Trophoblast cell (in vitro differentiated cells and primary cell): ENCODE measurements at regions not wholly inside any gene's neighbourhood (a gene's known extent, or its start where the extent isn't known, plus 50 kb on each side); places are given as distances from the start of the nearest gene placed in this dataset.
"Not testable (repeated sequence)": the region's sequence is repeated elsewhere in the genome, so short reads cannot be mapped to it uniquely, and the experiment has no call there.

ENCODE experiments used
- DNase-seq, 2 donors: peaks; one replicate each; pipeline ENCODE4 v3.0.0-alpha.2; 2016
- H2AFZ ChIP-seq: 2 replicates; pipeline ENCODE4 v1.6.1; 2013; ENCODE audit warnings: low read length, moderate library complexity, mild to moderate bottlenecking; ENCODE audit not compliant: insufficient read depth, poor library complexity
- H2AK5ac ChIP-seq: 2 replicates; pipeline ENCODE4 v1.6.1; 2013; ENCODE audit warnings: mild to moderate bottlenecking, low read length
- H2BK120ac ChIP-seq: 2 replicates; pipeline ENCODE4 v1.6.1; 2013; ENCODE audit warnings: low read length, mild to moderate bottlenecking, moderate library complexity; ENCODE audit not compliant: insufficient read depth, poor library complexity
- H2BK12ac ChIP-seq: 2 replicates; pipeline ENCODE4 v1.6.1; 2013; ENCODE audit warnings: mild to moderate bottlenecking, low read length, moderate library complexity
- H2BK5ac ChIP-seq: 2 replicates; pipeline ENCODE4 v1.6.1; 2013; ENCODE audit warnings: low read length, low read depth, moderate library complexity, mild to moderate bottlenecking; ENCODE audit not compliant: poor library complexity
- H3K14ac ChIP-seq: 2 replicates; pipeline ENCODE4 v1.6.1; 2013; ENCODE audit warnings: mild to moderate bottlenecking, low read length
- H3K18ac ChIP-seq: 2 replicates; pipeline ENCODE4 v1.6.1; 2013; ENCODE audit warnings: mild to moderate bottlenecking, low read length
- H3K23ac ChIP-seq: 2 replicates; pipeline ENCODE4 v1.6.1; 2013; ENCODE audit warnings: low read length
- H3K27ac ChIP-seq: 2 replicates; pipeline ENCODE4 v1.5.1; 2013; ENCODE audit warnings: low read depth, mild to moderate bottlenecking, inconsistent platforms, low read length, moderate library complexity
- H3K27me3 ChIP-seq: 2 replicates; pipeline ENCODE4 v1.6.1; 2013; ENCODE audit warnings: inconsistent platforms, mild to moderate bottlenecking, low read length, moderate library complexity; ENCODE audit not compliant: insufficient read depth
- H3K36me3 ChIP-seq, 2 experiments: 1 replicate in 1 of 2; 2 replicates in 1 of 2; pipeline ENCODE4 v1.6.1; 2013; ENCODE audit warnings: low read length in 2 of 2, mild to moderate bottlenecking in 2 of 2, moderate library complexity in 1 of 2; ENCODE audit not compliant: insufficient read depth in 2 of 2, control insufficient read depth in 1 of 2
- H3K4ac ChIP-seq: 2 replicates; pipeline ENCODE4 v1.6.1; 2013; ENCODE audit warnings: low read depth, mild to moderate bottlenecking, low read length, moderate library complexity
- H3K4me1 ChIP-seq, 2 experiments: 1 replicate in 1 of 2; 2 replicates in 1 of 2; pipeline ENCODE4 v1.6.1; 2013; ENCODE audit warnings: low read length in 2 of 2, mild to moderate bottlenecking in 2 of 2, moderate library complexity in 1 of 2; ENCODE audit not compliant: insufficient read depth in 2 of 2, control insufficient read depth in 1 of 2
- H3K4me2 ChIP-seq: 2 replicates; pipeline ENCODE4 v1.6.1; 2013; ENCODE audit warnings: inconsistent platforms, mild to moderate bottlenecking, low read length, moderate library complexity
- H3K4me3 ChIP-seq: 2 replicates; pipeline ENCODE4 v1.5.1; 2013; ENCODE audit warnings: mild to moderate bottlenecking, low read depth, low read length, inconsistent platforms
- H3K79me1 ChIP-seq: one replicate; pipeline ENCODE4 v1.6.1; 2013; ENCODE audit warnings: low read length
- H3K79me2 ChIP-seq: 2 replicates; pipeline ENCODE4 v1.6.1; 2013; ENCODE audit warnings: low read length, mild to moderate bottlenecking; ENCODE audit not compliant: control insufficient read depth, insufficient read depth, poor library complexity
- H3K9ac ChIP-seq: 2 replicates; pipeline ENCODE4 v1.6.1; 2013; ENCODE audit warnings: mild to moderate bottlenecking, low read length
- H3K9me3 ChIP-seq: 2 replicates; pipeline ENCODE4 v1.6.1; 2013; ENCODE audit warnings: low read depth, mild to moderate bottlenecking, control low read depth, inconsistent platforms, low read length; ENCODE audit not compliant: insufficient read depth
- H4K12ac ChIP-seq: 2 replicates; pipeline ENCODE4 v1.6.1; 2013; ENCODE audit warnings: low read depth, mild to moderate bottlenecking, low read length, moderate library complexity
- H4K8ac ChIP-seq: 2 replicates; pipeline ENCODE4 v1.6.1; 2013; ENCODE audit warnings: low read depth, mild to moderate bottlenecking, low read length, moderate library complexity
- H4K91ac ChIP-seq: one replicate; pipeline ENCODE4 v1.6.1; 2013; ENCODE audit warnings: low read depth, mild to moderate bottlenecking, low read length, moderate library complexity
- WGBS: extraction: QIAGEN DNeasy Blood & Tissue Kit; methylation state at CpG from one replicate; pipeline ENCODE4 v1.1.7; 2013; ENCODE audit warnings: missing lambda C conversion rate; ENCODE audit not compliant: insufficient read length, insufficient coverage; ENCODE audit errors: extremely low coverage; 5-methylcytosine and 5-hydroxymethylcytosine counted together

DNA sequence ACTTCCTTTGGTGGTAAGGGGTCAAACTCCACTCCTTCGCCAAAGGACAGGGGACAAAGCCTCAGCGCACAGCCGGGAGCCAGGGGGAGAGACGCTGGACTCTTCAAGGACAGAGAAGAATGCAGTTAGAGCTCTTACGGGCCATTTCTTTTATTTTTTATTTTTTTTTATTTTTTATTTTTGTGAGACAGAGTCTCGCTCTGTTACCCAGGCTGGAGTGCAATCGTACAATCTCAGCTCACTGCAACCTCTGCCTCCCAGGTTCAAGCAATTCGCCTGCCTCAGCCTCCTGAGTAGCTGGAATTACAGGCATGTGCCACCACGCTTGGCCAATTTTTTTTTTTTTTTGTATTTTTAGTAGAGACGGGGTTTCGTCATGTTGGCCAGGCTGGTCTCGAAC lies 93.2 kb upstream of the RPH3AL start, which contains the start of gene RFLNB:
Gene RFLNB (minus strand): TSS at position 101 of the 400 bp plus-strand sequence.
- H3K9me3 ChIP-seq, H3K79me1 ChIP-seq, H4K91ac ChIP-seq, H4K12ac ChIP-seq, DNase-seq, H3K14ac ChIP-seq, H4K8ac ChIP-seq, H3K9ac ChIP-seq, H3K18ac ChIP-seq, H2BK120ac ChIP-seq, H2AFZ ChIP-seq, H2BK5ac ChIP-seq, H2BK12ac ChIP-seq, H3K4ac ChIP-seq, H3K27me3 ChIP-seq, H3K23ac ChIP-seq, H3K4me3 ChIP-seq, H3K4me1 ChIP-seq, H3K27ac ChIP-seq, H3K79me2 ChIP-seq, H2AK5ac ChIP-seq, H3K4me2 ChIP-seq: not testable (repeated sequence)
- peaks cover 8 to 12% of the 10 kb centered on the region in 2 experiments for H3K36me3 ChIP-seq
- no CpG with 5 or more reads among the region's 12 CpGs for WGBS

DNA sequence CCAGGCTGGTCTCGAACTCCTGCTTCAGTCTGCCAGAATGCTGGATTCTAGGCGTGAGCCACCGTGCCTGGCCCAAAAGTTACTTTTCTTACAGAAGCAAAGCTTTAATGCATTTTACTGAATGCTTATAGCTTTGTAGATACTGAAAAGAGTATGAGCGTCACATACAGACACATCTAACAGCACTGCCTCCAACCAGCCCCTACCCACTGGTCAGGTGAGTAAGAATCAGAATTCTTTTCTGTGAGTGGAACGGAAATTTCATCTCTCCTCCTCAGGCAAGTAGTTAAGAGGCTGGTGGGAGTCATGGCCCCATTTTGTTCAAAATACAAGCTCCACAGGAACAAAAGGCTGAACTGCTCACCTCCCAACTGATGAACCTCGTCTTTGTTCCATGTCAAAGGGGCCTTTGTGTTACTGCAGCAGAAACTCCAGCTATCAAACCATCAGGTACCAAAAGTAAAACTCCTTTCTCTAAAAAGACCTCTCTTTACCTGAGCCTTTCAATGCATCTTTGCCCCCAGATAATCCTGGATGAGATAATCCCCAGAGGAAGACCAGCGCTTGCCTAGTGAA lies 92.4 kb upstream of the RPH3AL start:
- no CpG with 5 or more reads among the region's 7 CpGs for WGBS
- peaks cover 8 to 12% of the 10 kb centered on the region in 2 experiments for H3K36me3 ChIP-seq
- no peak overlapping the region for H3K9ac ChIP-seq
- no peaks in the 10 kb centered on the region for H3K9me3 ChIP-seq
- H2AK5ac ChIP-seq = no peak overlapping the region
- no peak overlapping the region for H2BK120ac ChIP-seq
- no peak overlapping the region for H4K91ac ChIP-seq
- H2BK5ac ChIP-seq = no peak overlapping the region
- no peaks in the 10 kb centered on the region for H3K4me1 ChIP-seq
- H3K23ac ChIP-seq = no peak overlapping the region
- no peak overlapping the region for H3K4ac ChIP-seq
- no peak overlapping the region for H3K18ac ChIP-seq
- H3K4me2 ChIP-seq = no peak overlapping the region
- no peak overlapping the region for H2AFZ ChIP-seq
- H3K27me3 ChIP-seq = no peaks in the 10 kb centered on the region
- H2BK12ac ChIP-seq = no peak overlapping the region
- no peak overlapping the region for H4K8ac ChIP-seq
- DNase-seq = no peak
- H3K4me3 ChIP-seq = no peak overlapping the region
- H4K12ac ChIP-seq = no peak overlapping the region
- no peak overlapping the region for H3K27ac ChIP-seq
- H3K79me2 ChIP-seq = no peaks in the 10 kb centered on the region
- H3K14ac ChIP-seq = no peak overlapping the region
- H3K79me1 ChIP-seq = no peaks in the 10 kb centered on the region

DNA sequence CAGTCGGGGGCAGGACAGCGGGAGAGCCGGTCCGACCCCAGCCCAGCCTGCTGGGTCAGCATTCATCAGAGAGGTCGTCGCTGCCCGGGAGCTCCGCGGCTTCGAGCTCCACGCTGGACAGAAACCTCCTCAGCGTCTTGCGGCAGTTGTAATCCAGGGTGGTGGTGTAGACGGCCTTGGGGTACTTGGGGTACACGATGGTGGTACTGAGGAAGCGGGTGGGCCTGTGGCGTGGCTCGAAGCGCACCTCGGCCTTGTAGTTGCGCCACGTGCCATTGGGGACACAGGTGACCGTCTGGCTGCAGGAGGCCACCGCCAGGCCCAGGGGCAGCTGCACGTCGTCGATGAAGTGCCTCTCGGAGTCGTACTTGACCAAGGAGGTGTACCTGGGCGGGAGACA lies 90.5 kb upstream of the RPH3AL start:
- Histone ChIP-seq H3K27ac (no peak overlapping the region), H4K12ac (no peak overlapping the region)

GRCh38 chr17:441155-441950 lies 88.7 kb upstream of the RPH3AL start:
- no peaks in the 10 kb centered on the region for H3K79me1 ChIP-seq
- H4K8ac ChIP-seq = no peak overlapping the region
- peaks cover 2% of the 10 kb centered on the region for H3K9me3 ChIP-seq
- H3K14ac ChIP-seq = no peak overlapping the region
- no peak overlapping the region for H2BK120ac ChIP-seq
- no peak overlapping the region for H4K12ac ChIP-seq
- H3K4me2 ChIP-seq = no peak overlapping the region
- no peak overlapping the region for H3K18ac ChIP-seq
- no peak overlapping the region for H2BK12ac ChIP-seq
- H2AFZ ChIP-seq = no peak overlapping the region
- no peak for DNase-seq
- no peaks in the 10 kb centered on the region for H3K4me1 ChIP-seq
- H2BK5ac ChIP-seq = no peak overlapping the region
- no peaks in the 10 kb centered on the region for H3K79me2 ChIP-seq
- H2AK5ac ChIP-seq = no peak overlapping the region
- no CpG with 5 or more reads among the region's 41 CpGs for WGBS
- no peak overlapping the region for H3K27ac ChIP-seq
- no peak overlapping the region for H3K4me3 ChIP-seq
- no peak overlapping the region for H4K91ac ChIP-seq
- H3K9ac ChIP-seq = no peak overlapping the region
- H3K27me3 ChIP-seq = no peaks in the 10 kb centered on the region
- no peak overlapping the region for H3K4ac ChIP-seq
- H3K36me3 ChIP-seq = peaks cover 8 to 12% of the 10 kb centered on the region in 2 experiments
- no peak overlapping the region for H3K23ac ChIP-seq

More for the DNA sequence above, 90.5 kb upstream of the RPH3AL start:
- H2BK5ac ChIP-seq = no peak overlapping the region
- no peaks in the 10 kb centered on the region for H3K79me1 ChIP-seq
- H3K18ac ChIP-seq = no peak overlapping the region
- no peak overlapping the region for H4K91ac ChIP-seq
- H4K8ac ChIP-seq = no peak overlapping the region
- no CpG with 5 or more reads among the region's 30 CpGs for WGBS
- no peak overlapping the region for H3K4me2 ChIP-seq
- H3K23ac ChIP-seq = no peak overlapping the region
- peaks cover 8 to 12% of the 10 kb centered on the region in 2 experiments for H3K36me3 ChIP-seq
- no peak overlapping the region for H3K14ac ChIP-seq
- no peaks in the 10 kb centered on the region for H3K79me2 ChIP-seq
- DNase-seq = no peak
- no peak overlapping the region for H2BK12ac ChIP-seq
- H2AK5ac ChIP-seq = no peak overlapping the region
- H3K27me3 ChIP-seq = no peaks in the 10 kb centered on the region
- no peak overlapping the region for H2AFZ ChIP-seq
- H3K4me3 ChIP-seq = no peak overlapping the region
- no peaks in the 10 kb centered on the region for H3K9me3 ChIP-seq
- H3K9ac ChIP-seq = no peak overlapping the region
- H2BK120ac ChIP-seq = no peak overlapping the region
- no peak overlapping the region for H3K4ac ChIP-seq
- no peaks in the 10 kb centered on the region for H3K4me1 ChIP-seq
